ENCODE measurements at regions not wholly inside any gene's neighbourhood (a gene's known extent, or its start where the extent isn't known, plus 50 kb on each side); places are given as distances from the start of the nearest gene placed in this dataset.

- no peak overlapping the region for H2BK5ac ChIP-seq (ENCODE audit: low read length)
- no peak overlapping the region for H2AK5ac ChIP-seq (ENCODE audit: low read depth, low read length)
- DNase-seq (ENCODE audit: low spot score) = no peak
- H3K18ac ChIP-seq (ENCODE audit: low read length) = no peak overlapping the region
- H2BK12ac ChIP-seq (ENCODE audit: low read length) = no peak overlapping the region
- H2BK120ac ChIP-seq (ENCODE audit: low read depth, low read length) = no peak overlapping the region
- no peak overlapping the region for H4K8ac ChIP-seq (ENCODE audit: low read depth, low read length)
- H3K36me3 ChIP-seq (replicated peaks in 1 of 2; ENCODE audit: control insufficient read depth in 2 of 2, insufficient read depth in 2 of 2, low read length in 2 of 2) = no peaks in the 10 kb centered on the region
- no peaks in the 10 kb centered on the region for H3K27me3 ChIP-seq (ENCODE audit: control insufficient read depth in 3 of 3, insufficient read depth in 3 of 3, low read depth in 1 of 3, low read length in 3 of 3)
- no CpG with 5 or more reads among the region's 8 CpGs for WGBS, 2 donors (ENCODE audit: extremely low coverage in 2 of 2, insufficient read length in 2 of 2, insufficient replicate concordance in 1 of 2)
- H3K79me1 ChIP-seq (ENCODE audit: low read depth, low read length) = no peaks in the 10 kb centered on the region
- H3K9me3 ChIP-seq (replicated peaks in 1 of 2; ENCODE audit: control insufficient read depth in 2 of 2, insufficient read depth in 1 of 2, low read depth in 1 of 2, low read length in 2 of 2) = no peaks in the 10 kb centered on the region
- no peak overlapping the region for H4K91ac ChIP-seq (ENCODE audit: low read depth, low read length, poor library complexity)
- H2BK15ac ChIP-seq (ENCODE audit: low read length) = no peak overlapping the region
- no peaks in the 10 kb centered on the region for H3K4me1 ChIP-seq (ENCODE audit: control insufficient read depth in 2 of 2, insufficient read depth in 1 of 2, low read depth in 1 of 2, low read length in 2 of 2)
- no peak overlapping the region for H3K4me3 ChIP-seq (ENCODE audit: low read length in 2 of 2)
- H3K9ac ChIP-seq (ENCODE audit: low read depth, low read length, poor library complexity) = no peak overlapping the region
- H3K14ac ChIP-seq (ENCODE audit: low read length) = no peak overlapping the region
- no peak overlapping the region for H3K23ac ChIP-seq (ENCODE audit: low read depth, low read length, poor library complexity)
- no peak overlapping the region for H3K27ac ChIP-seq (replicated peaks; ENCODE audit: low read length)
- no peak overlapping the region for H3K4ac ChIP-seq (ENCODE audit: low read length)
- no peak overlapping the region for H2AFZ ChIP-seq (ENCODE audit: low read length)
- H3K4me2 ChIP-seq (ENCODE audit: insufficient read depth, low read length, poor library complexity, severe bottlenecking) = no peak overlapping the region
Observed at GRCh38 chr4:24672880-24673279, 88.5 kb upstream of the DHX15 start.

- Histone ChIP-seq H3K14ac (ENCODE audit: low read length) (no peak overlapping the region), H3K18ac (ENCODE audit: low read length) (no peak overlapping the region), H2BK5ac (ENCODE audit: low read length) (no peak overlapping the region), H3K4me1 (ENCODE audit: control insufficient read depth in 2 of 2, insufficient read depth in 1 of 2, low read depth in 1 of 2, low read length in 2 of 2) (no peaks in the 10 kb centered on the region), H2AK5ac (ENCODE audit: low read depth, low read length) (no peak overlapping the region), H2BK15ac (ENCODE audit: low read length) (no peak overlapping the region), H3K4me2 (ENCODE audit: insufficient read depth, low read length, poor library complexity, severe bottlenecking) (no peak overlapping the region), H3K4ac (ENCODE audit: low read length) (no peak overlapping the region), H4K8ac (ENCODE audit: low read depth, low read length) (no peak overlapping the region), H2BK120ac (ENCODE audit: low read depth, low read length) (no peak overlapping the region), H3K79me1 (ENCODE audit: low read depth, low read length) (no peaks in the 10 kb centered on the region), H3K9ac (ENCODE audit: low read depth, low read length, poor library complexity) (no peak overlapping the region), H3K9me3 (replicated peaks in 1 of 2; ENCODE audit: control insufficient read depth in 2 of 2, insufficient read depth in 1 of 2, low read depth in 1 of 2, low read length in 2 of 2) (no peaks in the 10 kb centered on the region), H3K4me3 (ENCODE audit: low read length in 2 of 2) (no peak overlapping the region), H3K27me3 (ENCODE audit: control insufficient read depth in 3 of 3, insufficient read depth in 3 of 3, low read depth in 1 of 3, low read length in 3 of 3) (no peaks in the 10 kb centered on the region), H2AFZ (ENCODE audit: low read length) (no peak overlapping the region), H3K36me3 (replicated peaks in 1 of 2; ENCODE audit: control insufficient read depth in 2 of 2, insufficient read depth in 2 of 2, low read length in 2 of 2) (no peaks in the 10 kb centered on the region), H3K23ac (ENCODE audit: low read depth, low read length, poor library complexity) (no peak overlapping the region), H3K27ac (replicated peaks; ENCODE audit: low read length) (no peak overlapping the region), H4K91ac (ENCODE audit: low read depth, low read length, poor library complexity) (no peak overlapping the region), H2BK12ac (ENCODE audit: low read length) (no peak overlapping the region)
- WGBS, 2 donors (ENCODE audit: extremely low coverage in 2 of 2, insufficient read length in 2 of 2, insufficient replicate concordance in 1 of 2) = no CpG with 5 or more reads among the region's 2 CpGs
- DNase-seq (ENCODE audit: low spot score) = no peak
Observed at GRCh38 chr4:24674279-24674678, 89.9 kb upstream of the DHX15 start.

DNA sequence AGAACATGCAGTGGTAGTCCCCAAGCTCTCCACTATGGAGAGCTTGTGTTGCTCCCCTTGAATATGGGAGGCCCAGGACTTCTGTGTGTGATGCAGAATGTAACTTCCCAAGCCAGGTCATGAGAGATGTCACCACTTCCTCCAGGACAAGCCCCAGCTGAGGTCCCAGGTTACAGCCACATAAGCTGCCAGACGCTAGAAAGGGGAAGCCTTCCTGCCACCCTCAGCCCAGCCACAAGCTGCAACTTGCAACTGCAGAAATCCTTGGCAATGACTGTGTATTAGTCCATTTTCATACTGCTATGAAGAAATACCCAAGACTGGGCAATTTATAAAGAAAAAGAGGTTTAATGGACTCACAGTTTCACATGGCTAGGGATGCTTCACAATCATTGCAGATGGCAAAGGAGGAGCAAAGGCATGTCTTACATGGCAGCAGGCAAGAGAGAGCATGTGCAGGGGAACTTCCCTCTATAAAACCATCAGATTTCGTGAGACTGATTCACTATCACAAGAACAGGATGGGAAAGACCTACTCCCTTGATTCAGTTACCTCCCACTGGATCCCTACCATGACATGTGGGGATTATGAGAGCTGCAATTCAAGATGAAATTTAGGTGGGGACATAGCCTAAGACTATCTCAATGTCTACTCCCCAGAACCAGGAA is 91.5 kb upstream of the DHX15 start:
- Histone ChIP-seq H2BK5ac (ENCODE audit: low read length) (no peak overlapping the region), H2BK15ac (ENCODE audit: low read length) (no peak overlapping the region), H3K14ac (ENCODE audit: low read length) (no peak overlapping the region), H3K27me3 (ENCODE audit: control insufficient read depth in 3 of 3, insufficient read depth in 3 of 3, low read depth in 1 of 3, low read length in 3 of 3) (no peaks in the 10 kb centered on the region), H3K4me3 (ENCODE audit: low read length in 2 of 2) (no peak overlapping the region), H2BK120ac (ENCODE audit: low read depth, low read length) (no peak overlapping the region), H3K9me3 (replicated peaks in 1 of 2; ENCODE audit: control insufficient read depth in 2 of 2, insufficient read depth in 1 of 2, low read depth in 1 of 2, low read length in 2 of 2) (no peaks in the 10 kb centered on the region), H2AFZ (ENCODE audit: low read length) (no peak overlapping the region), H3K36me3 (replicated peaks in 1 of 2; ENCODE audit: control insufficient read depth in 2 of 2, insufficient read depth in 2 of 2, low read length in 2 of 2) (no peaks in the 10 kb centered on the region), H3K18ac (ENCODE audit: low read length) (no peak overlapping the region), H2AK5ac (ENCODE audit: low read depth, low read length) (no peak overlapping the region), H4K91ac (ENCODE audit: low read depth, low read length, poor library complexity) (no peak overlapping the region), H3K4me2 (ENCODE audit: insufficient read depth, low read length, poor library complexity, severe bottlenecking) (no peak overlapping the region), H2BK12ac (ENCODE audit: low read length) (no peak overlapping the region), H3K79me1 (ENCODE audit: low read depth, low read length) (no peaks in the 10 kb centered on the region), H4K8ac (ENCODE audit: low read depth, low read length) (no peak overlapping the region), H3K9ac (ENCODE audit: low read depth, low read length, poor library complexity) (no peak overlapping the region), H3K23ac (ENCODE audit: low read depth, low read length, poor library complexity) (no peak overlapping the region), H3K4ac (ENCODE audit: low read length) (no peak overlapping the region), H3K4me1 (ENCODE audit: control insufficient read depth in 2 of 2, insufficient read depth in 1 of 2, low read depth in 1 of 2, low read length in 2 of 2) (no peaks in the 10 kb centered on the region), H3K27ac (replicated peaks; ENCODE audit: low read length) (no peak overlapping the region)
- no CpG with 5 or more reads among the region's 2 CpGs for WGBS, 2 donors (ENCODE audit: extremely low coverage in 2 of 2, insufficient read length in 2 of 2, insufficient replicate concordance in 1 of 2)
- no peak for DNase-seq (ENCODE audit: low spot score)

GRCh38 chr4:24677909-24678308 is 93.6 kb upstream of the DHX15 start:
- WGBS, 2 donors (ENCODE audit: extremely low coverage in 2 of 2, insufficient read length in 2 of 2, insufficient replicate concordance in 1 of 2) = no CpG with 5 or more reads among the region's 4 CpGs
- no peak overlapping the region for H3K4me2 ChIP-seq (ENCODE audit: insufficient read depth, low read length, poor library complexity, severe bottlenecking)
- no peak overlapping the region for H2BK15ac ChIP-seq (ENCODE audit: low read length)
- no peak overlapping the region for H3K14ac ChIP-seq (ENCODE audit: low read length)
- no peak overlapping the region for H2BK5ac ChIP-seq (ENCODE audit: low read length)
- H3K36me3 ChIP-seq (replicated peaks in 1 of 2; ENCODE audit: control insufficient read depth in 2 of 2, insufficient read depth in 2 of 2, low read length in 2 of 2) = no peaks in the 10 kb centered on the region
- H2BK120ac ChIP-seq (ENCODE audit: low read depth, low read length) = no peak overlapping the region
- no peak overlapping the region for H3K23ac ChIP-seq (ENCODE audit: low read depth, low read length, poor library complexity)
- no peak for DNase-seq (ENCODE audit: low spot score)
- H3K18ac ChIP-seq (ENCODE audit: low read length) = no peak overlapping the region
- no peaks in the 10 kb centered on the region for H3K79me1 ChIP-seq (ENCODE audit: low read depth, low read length)
- no peak overlapping the region for H3K4me3 ChIP-seq (ENCODE audit: low read length in 2 of 2)
- H3K27me3 ChIP-seq (ENCODE audit: control insufficient read depth in 3 of 3, insufficient read depth in 3 of 3, low read depth in 1 of 3, low read length in 3 of 3) = no peaks in the 10 kb centered on the region
- H3K27ac ChIP-seq (replicated peaks; ENCODE audit: low read length) = no peak overlapping the region
- no peaks in the 10 kb centered on the region for H3K9me3 ChIP-seq (replicated peaks in 1 of 2; ENCODE audit: control insufficient read depth in 2 of 2, insufficient read depth in 1 of 2, low read depth in 1 of 2, low read length in 2 of 2)
- no peak overlapping the region for H2AFZ ChIP-seq (ENCODE audit: low read length)
- H2BK12ac ChIP-seq (ENCODE audit: low read length) = no peak overlapping the region
- H3K4ac ChIP-seq (ENCODE audit: low read length) = no peak overlapping the region
- no peak overlapping the region for H4K8ac ChIP-seq (ENCODE audit: low read depth, low read length)
- no peak overlapping the region for H3K9ac ChIP-seq (ENCODE audit: low read depth, low read length, poor library complexity)
- H3K4me1 ChIP-seq (ENCODE audit: control insufficient read depth in 2 of 2, insufficient read depth in 1 of 2, low read depth in 1 of 2, low read length in 2 of 2) = no peaks in the 10 kb centered on the region
- no peak overlapping the region for H2AK5ac ChIP-seq (ENCODE audit: low read depth, low read length)
- H4K91ac ChIP-seq (ENCODE audit: low read depth, low read length, poor library complexity) = no peak overlapping the region
